Trophoblast cell (in vitro differentiated cells and primary cell): ENCODE measurements at regions not wholly inside any gene's neighbourhood (a gene's known extent, or its start where the extent isn't known, plus 50 kb on each side); places are given as distances from the start of the nearest gene placed in this dataset.

Source experiments
- DNase-seq, 2 donors: peaks; one replicate each; pipeline ENCODE4 v3.0.0-alpha.2; 2016
- H2AFZ ChIP-seq: 2 replicates; pipeline ENCODE4 v1.6.1; 2013; ENCODE audit warnings: low read length, moderate library complexity, mild to moderate bottlenecking; ENCODE audit not compliant: insufficient read depth, poor library complexity
- H2AK5ac ChIP-seq: 2 replicates; pipeline ENCODE4 v1.6.1; 2013; ENCODE audit warnings: mild to moderate bottlenecking, low read length
- H2BK120ac ChIP-seq: 2 replicates; pipeline ENCODE4 v1.6.1; 2013; ENCODE audit warnings: low read length, mild to moderate bottlenecking, moderate library complexity; ENCODE audit not compliant: insufficient read depth, poor library complexity
- H2BK12ac ChIP-seq: 2 replicates; pipeline ENCODE4 v1.6.1; 2013; ENCODE audit warnings: mild to moderate bottlenecking, low read length, moderate library complexity
- H2BK5ac ChIP-seq: 2 replicates; pipeline ENCODE4 v1.6.1; 2013; ENCODE audit warnings: low read length, low read depth, moderate library complexity, mild to moderate bottlenecking; ENCODE audit not compliant: poor library complexity
- H3K14ac ChIP-seq: 2 replicates; pipeline ENCODE4 v1.6.1; 2013; ENCODE audit warnings: mild to moderate bottlenecking, low read length
- H3K18ac ChIP-seq: 2 replicates; pipeline ENCODE4 v1.6.1; 2013; ENCODE audit warnings: mild to moderate bottlenecking, low read length
- H3K23ac ChIP-seq: 2 replicates; pipeline ENCODE4 v1.6.1; 2013; ENCODE audit warnings: low read length
- H3K27ac ChIP-seq: 2 replicates; pipeline ENCODE4 v1.5.1; 2013; ENCODE audit warnings: low read depth, mild to moderate bottlenecking, inconsistent platforms, low read length, moderate library complexity
- H3K27me3 ChIP-seq: 2 replicates; pipeline ENCODE4 v1.6.1; 2013; ENCODE audit warnings: inconsistent platforms, mild to moderate bottlenecking, low read length, moderate library complexity; ENCODE audit not compliant: insufficient read depth
- H3K36me3 ChIP-seq, 2 experiments: 1 replicate in 1 of 2; 2 replicates in 1 of 2; pipeline ENCODE4 v1.6.1; 2013; ENCODE audit warnings: low read length in 2 of 2, mild to moderate bottlenecking in 2 of 2, moderate library complexity in 1 of 2; ENCODE audit not compliant: insufficient read depth in 2 of 2, control insufficient read depth in 1 of 2
- H3K4ac ChIP-seq: 2 replicates; pipeline ENCODE4 v1.6.1; 2013; ENCODE audit warnings: low read depth, mild to moderate bottlenecking, low read length, moderate library complexity
- H3K4me1 ChIP-seq, 2 experiments: 1 replicate in 1 of 2; 2 replicates in 1 of 2; pipeline ENCODE4 v1.6.1; 2013; ENCODE audit warnings: low read length in 2 of 2, mild to moderate bottlenecking in 2 of 2, moderate library complexity in 1 of 2; ENCODE audit not compliant: insufficient read depth in 2 of 2, control insufficient read depth in 1 of 2
- H3K4me2 ChIP-seq: 2 replicates; pipeline ENCODE4 v1.6.1; 2013; ENCODE audit warnings: inconsistent platforms, mild to moderate bottlenecking, low read length, moderate library complexity
- H3K4me3 ChIP-seq: 2 replicates; pipeline ENCODE4 v1.5.1; 2013; ENCODE audit warnings: mild to moderate bottlenecking, low read depth, low read length, inconsistent platforms
- H3K79me1 ChIP-seq: one replicate; pipeline ENCODE4 v1.6.1; 2013; ENCODE audit warnings: low read length
- H3K79me2 ChIP-seq: 2 replicates; pipeline ENCODE4 v1.6.1; 2013; ENCODE audit warnings: low read length, mild to moderate bottlenecking; ENCODE audit not compliant: control insufficient read depth, insufficient read depth, poor library complexity
- H3K9ac ChIP-seq: 2 replicates; pipeline ENCODE4 v1.6.1; 2013; ENCODE audit warnings: mild to moderate bottlenecking, low read length
- H3K9me3 ChIP-seq: 2 replicates; pipeline ENCODE4 v1.6.1; 2013; ENCODE audit warnings: low read depth, mild to moderate bottlenecking, control low read depth, inconsistent platforms, low read length; ENCODE audit not compliant: insufficient read depth
- H4K12ac ChIP-seq: 2 replicates; pipeline ENCODE4 v1.6.1; 2013; ENCODE audit warnings: low read depth, mild to moderate bottlenecking, low read length, moderate library complexity
- H4K8ac ChIP-seq: 2 replicates; pipeline ENCODE4 v1.6.1; 2013; ENCODE audit warnings: low read depth, mild to moderate bottlenecking, low read length, moderate library complexity
- H4K91ac ChIP-seq: one replicate; pipeline ENCODE4 v1.6.1; 2013; ENCODE audit warnings: low read depth, mild to moderate bottlenecking, low read length, moderate library complexity
- WGBS: extraction: QIAGEN DNeasy Blood & Tissue Kit; methylation state at CpG from one replicate; pipeline ENCODE4 v1.1.7; 2013; ENCODE audit warnings: missing lambda C conversion rate; ENCODE audit not compliant: insufficient read length, insufficient coverage; ENCODE audit errors: extremely low coverage; 5-methylcytosine and 5-hydroxymethylcytosine counted together

DNA sequence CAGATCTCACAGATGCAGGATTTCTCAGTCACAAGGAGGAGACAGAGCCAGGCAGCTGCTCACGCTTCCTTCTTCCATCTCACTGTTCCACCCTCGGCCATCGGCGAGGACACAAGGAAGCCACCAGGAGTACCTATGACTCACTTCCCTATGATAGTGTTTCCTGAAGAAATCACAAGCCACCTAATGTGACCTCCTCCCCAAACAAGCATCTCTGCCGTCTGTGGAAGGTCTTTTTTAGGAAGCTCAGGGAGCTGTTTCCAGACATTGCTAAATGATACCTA is 672.7 kb downstream of the TBC1D22A start:
- Histone ChIP-seq H4K8ac (no peak overlapping the region), H3K79me1 (no peaks in the 10 kb centered on the region)
- WGBS: no CpG with 5 or more reads among the region's 5 CpGs

DNA sequence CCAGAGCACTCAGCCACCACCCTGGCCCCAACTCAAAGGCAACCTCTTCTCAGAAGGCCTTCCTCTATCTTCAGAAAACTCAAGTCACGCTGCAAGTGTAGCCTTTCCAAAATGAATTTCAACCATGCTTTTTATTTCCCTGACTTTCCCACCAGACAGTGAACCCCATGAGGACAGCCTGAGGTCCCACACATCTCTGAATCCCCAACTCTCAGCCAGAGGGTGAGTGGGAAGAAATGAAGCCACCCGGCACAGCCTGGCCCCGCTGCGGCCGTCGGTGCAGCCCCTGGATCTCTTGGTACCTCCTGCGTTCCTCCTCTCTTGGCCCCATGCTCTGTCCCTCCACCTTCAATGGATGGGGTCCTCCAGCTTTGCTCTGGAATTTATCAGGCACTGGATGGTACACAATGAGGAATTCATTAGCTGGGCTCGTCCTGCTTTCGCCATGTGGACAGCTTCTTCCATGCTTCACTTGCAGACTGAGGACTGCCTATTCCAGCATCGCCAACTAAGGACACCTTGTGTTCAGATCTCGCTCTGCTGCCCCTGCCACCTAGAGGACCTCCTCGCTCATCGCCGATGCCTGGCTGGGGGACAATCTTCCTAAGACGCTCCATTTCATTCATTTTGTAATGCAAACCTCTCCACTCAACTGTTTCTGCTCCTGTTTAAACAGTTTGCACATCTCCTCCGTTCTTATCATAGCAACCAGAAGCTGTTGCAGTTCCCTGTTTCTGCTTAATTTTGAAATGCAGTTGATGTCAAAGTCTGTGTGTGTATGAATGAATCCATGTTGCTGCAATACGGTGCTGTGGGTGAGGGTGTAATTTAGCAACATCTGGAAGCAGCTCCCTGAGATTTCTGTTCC is 672.1 kb downstream of the TBC1D22A start:
- H3K4me2 ChIP-seq: no peak overlapping the region
- H4K8ac ChIP-seq: no peak overlapping the region
- H3K9ac ChIP-seq: no peak overlapping the region
- H3K4ac ChIP-seq: no peak overlapping the region
- no peaks in the 10 kb centered on the region for H3K79me2 ChIP-seq
- no peak for DNase-seq
- no peak overlapping the region for H4K91ac ChIP-seq
- no peak overlapping the region for H3K23ac ChIP-seq
- H3K14ac ChIP-seq: no peak overlapping the region
- peaks cover 37% of the 10 kb centered on the region for H3K9me3 ChIP-seq
- no peaks in the 10 kb centered on the region for H3K79me1 ChIP-seq
- WGBS: no CpG with 5 or more reads among the region's 17 CpGs
- no peak overlapping the region for H2BK12ac ChIP-seq
- no peaks in the 10 kb centered on the region for H3K36me3 ChIP-seq
- H3K27ac ChIP-seq: no peak overlapping the region
- H3K4me3 ChIP-seq: no peak overlapping the region
- no peak overlapping the region for H2AK5ac ChIP-seq
- no peaks in the 10 kb centered on the region for H3K27me3 ChIP-seq
- no peak overlapping the region for H3K18ac ChIP-seq
- no peaks in the 10 kb centered on the region for H3K4me1 ChIP-seq
- no peak overlapping the region for H4K12ac ChIP-seq
- no peak overlapping the region for H2AFZ ChIP-seq
- H2BK5ac ChIP-seq: no peak overlapping the region
- H2BK120ac ChIP-seq: no peak overlapping the region

More for the DNA sequence above, 672.7 kb downstream of the TBC1D22A start:
- Histone ChIP-seq H3K4me1 (no peaks in the 10 kb centered on the region), H3K18ac (no peak overlapping the region), H3K23ac (no peak overlapping the region), H2BK5ac (no peak overlapping the region), H3K9ac (no peak overlapping the region), H3K4me3 (no peak overlapping the region), H2AK5ac (no peak overlapping the region), H3K36me3 (no peaks in the 10 kb centered on the region), H3K4me2 (no peak overlapping the region), H3K27ac (no peak overlapping the region), H3K79me2 (no peaks in the 10 kb centered on the region), H4K91ac (no peak overlapping the region), H2BK120ac (no peak overlapping the region), H3K27me3 (no peaks in the 10 kb centered on the region), H3K9me3 (peaks cover 38% of the 10 kb centered on the region), H4K12ac (no peak overlapping the region), H3K4ac (no peak overlapping the region), H2AFZ (no peak overlapping the region), H3K14ac (no peak overlapping the region), H2BK12ac (no peak overlapping the region)
- DNase-seq: no peak

DNA sequence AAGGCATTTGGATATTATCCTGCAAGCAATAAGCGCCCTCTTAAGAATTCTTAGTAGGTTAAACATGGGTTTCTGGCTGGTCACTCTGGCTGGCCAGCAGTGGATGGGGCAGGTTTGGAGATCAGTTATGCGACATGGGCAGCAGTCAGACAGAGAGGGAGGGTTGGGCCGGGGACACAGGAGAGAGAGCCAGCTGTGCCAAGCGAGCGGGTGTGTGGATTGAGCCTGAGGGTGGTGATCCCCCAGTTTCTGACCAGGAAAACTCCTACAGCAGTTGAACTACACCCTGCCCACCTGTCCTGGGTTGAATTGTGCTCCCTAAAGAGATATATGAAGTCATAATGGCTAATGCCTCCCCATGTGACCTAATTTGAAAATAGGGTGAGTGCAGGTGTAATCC is 671.2 kb downstream of the TBC1D22A start:
- Histone ChIP-seq H3K9me3 (peaks cover 34% of the 10 kb centered on the region), H3K9ac (no peak overlapping the region), H3K14ac (no peak overlapping the region), H3K4me3 (no peak overlapping the region), H4K91ac (no peak overlapping the region), H3K18ac (no peak overlapping the region), H3K79me1 (no peaks in the 10 kb centered on the region), H4K12ac (no peak overlapping the region), H3K4me1 (no peaks in the 10 kb centered on the region), H2AK5ac (no peak overlapping the region), H3K36me3 (no peaks in the 10 kb centered on the region), H3K79me2 (no peaks in the 10 kb centered on the region), H3K4ac (no peak overlapping the region), H3K23ac (no peak overlapping the region), H2BK5ac (no peak overlapping the region), H2AFZ (no peak overlapping the region), H3K4me2 (no peak overlapping the region), H2BK120ac (no peak overlapping the region), H3K27ac (no peak overlapping the region), H2BK12ac (no peak overlapping the region), H3K27me3 (no peaks in the 10 kb centered on the region), H4K8ac (no peak overlapping the region)
- no peak for DNase-seq
- no CpG with 5 or more reads among the region's 5 CpGs for WGBS

DNA sequence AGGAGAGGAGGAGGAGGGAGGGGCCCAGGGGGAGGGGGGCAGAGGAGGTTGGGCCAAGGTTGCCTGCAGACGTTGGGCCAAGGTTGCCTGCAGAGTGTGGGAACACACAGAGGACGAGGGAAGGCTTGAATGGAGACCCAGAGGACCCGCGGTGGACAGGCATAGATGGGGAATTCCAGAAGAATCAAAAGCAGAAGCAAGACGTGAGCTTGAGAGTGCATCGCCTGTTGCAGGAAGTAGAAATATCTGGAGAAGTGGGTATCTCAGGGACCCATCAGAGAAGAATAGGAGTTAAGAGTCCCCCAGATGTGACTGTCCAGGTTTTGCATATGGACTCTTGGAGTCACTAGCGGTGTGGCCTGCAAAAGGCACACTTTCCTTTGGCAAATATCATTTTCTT is 670.2 kb downstream of the TBC1D22A start:
- Histone ChIP-seq H4K12ac (no peak overlapping the region), H3K27ac (no peak overlapping the region), H3K23ac (no peak overlapping the region), H2AFZ (no peak overlapping the region), H3K27me3 (no peaks in the 10 kb centered on the region), H3K4me3 (no peak overlapping the region), H3K18ac (no peak overlapping the region), H3K14ac (no peak overlapping the region), H3K4me1 (no peaks in the 10 kb centered on the region), H3K9me3 (peaks cover 33% of the 10 kb centered on the region), H3K9ac (no peak overlapping the region), H3K36me3 (no peaks in the 10 kb centered on the region), H4K91ac (no peak overlapping the region), H2BK12ac (no peak overlapping the region), H4K8ac (no peak overlapping the region), H2AK5ac (no peak overlapping the region), H3K4ac (no peak overlapping the region), H3K4me2 (no peak overlapping the region), H3K79me1 (no peaks in the 10 kb centered on the region), H2BK5ac (no peak overlapping the region), H2BK120ac (no peak overlapping the region), H3K79me2 (no peaks in the 10 kb centered on the region)
- WGBS: no CpG with 5 or more reads among the region's 7 CpGs
- no peak for DNase-seq
